Nephron (organoid): ENCODE measurements at regions not wholly inside any gene's neighbourhood (a gene's known extent, or its start where the extent isn't known, plus 50 kb on each side); places are given as distances from the start of the nearest gene placed in this dataset.

Experiments used
- H3K27ac Mint-ChIP-seq, 3 experiments: 2 replicates each; pipeline ENCODE4 v1.8.0; 2020; ENCODE audit warnings: mixed read lengths in 3 of 3, mild to moderate bottlenecking in 2 of 3, moderate library complexity in 1 of 3
- H3K27me3 Mint-ChIP-seq: 2 replicates; pipeline ENCODE4 v1.8.0; 2021; ENCODE audit warnings: low read depth, mild to moderate bottlenecking, moderate library complexity, mixed read lengths
- H3K36me3 Mint-ChIP-seq: 2 replicates; pipeline ENCODE4 v1.8.0; 2020; ENCODE audit warnings: low read depth, mixed read lengths
- H3K4me1 Mint-ChIP-seq: 2 replicates; pipeline ENCODE4 v1.8.0; 2020; ENCODE audit warnings: mixed read lengths
- H3K4me3 Mint-ChIP-seq, 3 experiments: 2 replicates each; pipeline ENCODE4 v1.8.0; 2020; ENCODE audit warnings: mild to moderate bottlenecking in 3 of 3, mixed read lengths in 3 of 3, moderate library complexity in 2 of 3
- H3K9me3 Mint-ChIP-seq: 2 replicates; pipeline ENCODE4 v1.8.0; 2020; ENCODE audit warnings: mixed read lengths
- TF ChIP-seq, protein P1 (sequence below), 3 experiments: fragments of 200-600 bp; sonication (generic); IDR thresholded peaks; one replicate each; pipeline ENCODE4 v1.5.0; 2021; ENCODE audit warnings: antibody characterized with exemption in 3 of 3; ENCODE audit not compliant: unreplicated experiment in 3 of 3

- Mint-ChIP-seq H3K9me3 (no peaks in the 10 kb centered on the region), H3K36me3 (no peaks in the 10 kb centered on the region), H3K27ac (no peak overlapping the region), H3K27me3 (peaks cover 4% of the 10 kb centered on the region), H3K4me1 (no peaks in the 10 kb centered on the region), H3K4me3 (no peak overlapping the region)
- TF ChIP-seq, protein P1, sequence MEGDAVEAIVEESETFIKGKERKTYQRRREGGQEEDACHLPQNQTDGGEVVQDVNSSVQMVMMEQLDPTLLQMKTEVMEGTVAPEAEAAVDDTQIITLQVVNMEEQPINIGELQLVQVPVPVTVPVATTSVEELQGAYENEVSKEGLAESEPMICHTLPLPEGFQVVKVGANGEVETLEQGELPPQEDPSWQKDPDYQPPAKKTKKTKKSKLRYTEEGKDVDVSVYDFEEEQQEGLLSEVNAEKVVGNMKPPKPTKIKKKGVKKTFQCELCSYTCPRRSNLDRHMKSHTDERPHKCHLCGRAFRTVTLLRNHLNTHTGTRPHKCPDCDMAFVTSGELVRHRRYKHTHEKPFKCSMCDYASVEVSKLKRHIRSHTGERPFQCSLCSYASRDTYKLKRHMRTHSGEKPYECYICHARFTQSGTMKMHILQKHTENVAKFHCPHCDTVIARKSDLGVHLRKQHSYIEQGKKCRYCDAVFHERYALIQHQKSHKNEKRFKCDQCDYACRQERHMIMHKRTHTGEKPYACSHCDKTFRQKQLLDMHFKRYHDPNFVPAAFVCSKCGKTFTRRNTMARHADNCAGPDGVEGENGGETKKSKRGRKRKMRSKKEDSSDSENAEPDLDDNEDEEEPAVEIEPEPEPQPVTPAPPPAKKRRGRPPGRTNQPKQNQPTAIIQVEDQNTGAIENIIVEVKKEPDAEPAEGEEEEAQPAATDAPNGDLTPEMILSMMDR (IDR thresholded peaks at IDR 0.05; ENCODE audit: unreplicated experiment in 3 of 3) = no peak
These were observed 467.2 kb downstream of the KIF4B start for GRCh38 chr5:155480731-155481131.

GRCh38 chr5:155481182-155481581 is 467.6 kb downstream of the KIF4B start:
- no peak overlapping the region for H3K4me3 Mint-ChIP-seq
- TF ChIP-seq, protein P1 (IDR thresholded peaks at IDR 0.05; ENCODE audit: unreplicated experiment in 3 of 3) = no peak
- no peaks in the 10 kb centered on the region for H3K4me1 Mint-ChIP-seq
- H3K27ac Mint-ChIP-seq = no peak overlapping the region
- H3K27me3 Mint-ChIP-seq = peaks cover 3% of the 10 kb centered on the region
- H3K36me3 Mint-ChIP-seq = no peaks in the 10 kb centered on the region
- no peaks in the 10 kb centered on the region for H3K9me3 Mint-ChIP-seq

DNA sequence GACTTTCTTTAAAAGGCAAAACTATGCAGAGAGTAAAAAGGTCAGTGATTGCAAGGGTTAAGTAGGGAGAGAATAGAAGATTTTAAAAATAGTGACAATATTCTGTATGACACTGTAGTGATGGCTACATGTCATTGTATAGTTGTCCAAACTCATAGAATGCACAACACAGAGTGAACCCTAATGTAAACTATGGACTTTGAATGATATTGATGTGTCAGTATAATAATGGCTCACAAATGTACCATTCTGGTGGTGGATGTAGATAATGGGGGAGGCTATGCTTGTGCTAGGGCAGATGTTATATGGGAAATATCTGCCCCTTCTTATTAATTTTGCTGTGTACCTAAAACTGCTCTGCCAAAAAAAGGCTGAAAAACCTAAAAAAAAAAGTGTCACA is 468.9 kb downstream of the KIF4B start:
- Mint-ChIP-seq H3K27ac (no peak overlapping the region), H3K4me3 (no peak overlapping the region), H3K27me3 (no peaks in the 10 kb centered on the region), H3K36me3 (no peaks in the 10 kb centered on the region), H3K4me1 (no peaks in the 10 kb centered on the region), H3K9me3 (no peaks in the 10 kb centered on the region)
- TF ChIP-seq, protein P1 (IDR thresholded peaks at IDR 0.05; ENCODE audit: unreplicated experiment in 3 of 3) = no peak

- Mint-ChIP-seq H3K4me1 (no peaks in the 10 kb centered on the region), H3K4me3 (no peak overlapping the region), H3K27ac (no peak overlapping the region), H3K27me3 (no peaks in the 10 kb centered on the region), H3K36me3 (no peaks in the 10 kb centered on the region), H3K9me3 (no peaks in the 10 kb centered on the region)
- TF ChIP-seq, protein P1 (IDR thresholded peaks at IDR 0.05; ENCODE audit: unreplicated experiment in 3 of 3) = no peak
These were observed 471.8 kb downstream of the KIF4B start for GRCh38 chr5:155485386-155485785.

GRCh38 chr5:155489949-155490348 is 476.4 kb downstream of the KIF4B start:
- H3K9me3 Mint-ChIP-seq = no peaks in the 10 kb centered on the region
- H3K36me3 Mint-ChIP-seq = no peaks in the 10 kb centered on the region
- H3K27me3 Mint-ChIP-seq = no peaks in the 10 kb centered on the region
- TF ChIP-seq, protein P1 (IDR thresholded peaks at IDR 0.05; ENCODE audit: unreplicated experiment in 3 of 3) = no peak
- H3K27ac Mint-ChIP-seq = no peak overlapping the region
- H3K4me3 Mint-ChIP-seq = no peak overlapping the region
- no peaks in the 10 kb centered on the region for H3K4me1 Mint-ChIP-seq

GRCh38 chr5:155492191-155492590 is 478.6 kb downstream of the KIF4B start:
- Mint-ChIP-seq H3K36me3 (no peaks in the 10 kb centered on the region), H3K27me3 (no peaks in the 10 kb centered on the region), H3K27ac (no peak overlapping the region), H3K9me3 (no peaks in the 10 kb centered on the region), H3K4me1 (no peaks in the 10 kb centered on the region), H3K4me3 (no peak overlapping the region)
- TF ChIP-seq, protein P1 (IDR thresholded peaks at IDR 0.05; ENCODE audit: unreplicated experiment in 3 of 3) = no peak
